ENCODE measurements at regions not wholly inside any gene's neighbourhood (a gene's known extent, or its start where the extent isn't known, plus 50 kb on each side); places are given as distances from the start of the nearest gene placed in this dataset.

- no peak for TF ChIP-seq EZH2 (IDR thresholded peaks at IDR 0.05)
- TF ChIP-seq POLR2AphosphoS5 (IDR thresholded peaks at IDR 0.05; ENCODE audit: borderline replicate concordance, low read depth, low read length): no peak
These were observed 179.4 kb downstream of the TXNL1 start for GRCh38 chr18:56458770-56459712.

Measured in SK-N-MC (cell line).